ENCODE measurements at regions not wholly inside any gene's neighbourhood (a gene's known extent, or its start where the extent isn't known, plus 50 kb on each side); places are given as distances from the start of the nearest gene placed in this dataset.
"Not testable (repeated sequence)": the region's sequence is repeated elsewhere in the genome, so short reads cannot be mapped to it uniquely, and the experiment has no call there.

DNA sequence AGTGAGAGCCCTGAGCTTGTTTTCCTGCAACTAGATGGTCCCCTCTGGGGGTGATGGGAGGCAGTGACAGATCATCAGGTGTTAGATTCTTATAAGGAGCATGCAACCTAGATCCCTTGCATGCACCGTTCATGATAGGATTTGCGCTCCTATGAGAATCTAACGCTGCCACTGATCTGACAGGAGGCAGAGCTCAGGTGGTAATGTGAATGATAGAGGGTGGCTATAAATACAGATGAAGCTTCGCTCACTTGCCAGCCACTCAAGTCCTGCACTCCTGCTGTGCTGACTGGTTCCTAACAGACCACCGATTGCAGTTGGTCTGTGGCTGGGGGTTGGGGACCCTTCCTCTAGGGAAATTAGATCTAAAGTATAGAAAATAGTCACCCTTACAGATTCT lies 290.6 kb upstream of the ADCY2 start:
- no peak for DNase-seq

DNA sequence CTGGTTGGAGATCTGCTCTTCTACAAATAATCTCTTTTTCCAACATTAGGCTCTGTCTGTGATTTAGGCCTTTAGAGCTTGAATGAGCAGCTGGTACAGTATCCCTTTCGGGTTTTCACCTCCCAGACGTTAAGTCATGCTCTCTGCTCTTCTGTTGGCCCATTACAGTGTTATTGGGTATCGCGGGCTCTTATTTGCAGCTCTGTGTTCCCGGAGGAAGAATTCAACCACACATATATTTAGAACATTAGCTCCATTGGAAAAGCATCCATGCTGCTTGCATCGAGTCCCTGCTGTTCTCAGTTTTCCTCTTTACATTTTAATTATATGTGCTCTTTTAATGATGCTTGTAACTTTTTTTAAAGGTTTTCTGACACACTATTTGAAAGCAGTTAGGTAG lies 278.0 kb upstream of the ADCY2 start:
- no peak for DNase-seq

DNA sequence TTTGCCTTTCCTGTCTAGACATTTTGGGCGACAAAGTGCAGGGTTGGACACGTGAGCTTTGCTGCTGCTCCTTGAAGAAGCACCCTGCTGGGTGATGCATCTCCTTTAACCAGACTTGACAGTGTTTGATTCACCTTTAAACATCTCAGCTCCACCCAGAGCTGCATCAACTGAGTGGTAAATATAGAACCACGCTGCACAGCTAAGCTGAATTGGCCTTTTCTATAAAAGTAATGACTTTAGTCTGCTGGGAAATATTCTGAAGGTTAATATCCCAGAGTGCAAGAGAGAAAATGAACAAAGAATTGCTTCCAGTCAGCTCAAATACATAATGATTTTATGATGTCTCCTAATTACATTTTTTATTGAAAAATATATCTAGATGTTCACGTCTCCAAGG lies 264.3 kb upstream of the ADCY2 start:
- DNase-seq, result no peak

DNA sequence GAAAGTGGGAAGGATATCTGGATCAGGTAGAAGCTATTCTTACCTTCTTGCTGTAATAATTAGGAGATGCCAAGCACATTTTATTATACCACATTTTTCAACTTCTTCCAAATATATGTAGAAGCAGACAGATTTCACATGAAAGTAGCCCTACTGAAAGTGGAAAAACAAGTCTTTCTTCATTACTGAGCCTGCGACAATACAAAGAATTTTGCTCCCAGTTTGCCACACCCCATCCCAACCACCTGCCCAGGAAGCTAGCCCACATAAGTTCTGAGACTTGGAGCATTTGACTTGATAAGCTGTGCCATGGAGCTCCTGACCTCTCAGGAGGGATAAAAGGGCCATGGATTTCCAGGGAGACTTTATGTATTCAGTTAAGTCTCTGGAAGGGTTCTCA lies 249.1 kb upstream of the ADCY2 start:
- DNase-seq, result no peak

DNA sequence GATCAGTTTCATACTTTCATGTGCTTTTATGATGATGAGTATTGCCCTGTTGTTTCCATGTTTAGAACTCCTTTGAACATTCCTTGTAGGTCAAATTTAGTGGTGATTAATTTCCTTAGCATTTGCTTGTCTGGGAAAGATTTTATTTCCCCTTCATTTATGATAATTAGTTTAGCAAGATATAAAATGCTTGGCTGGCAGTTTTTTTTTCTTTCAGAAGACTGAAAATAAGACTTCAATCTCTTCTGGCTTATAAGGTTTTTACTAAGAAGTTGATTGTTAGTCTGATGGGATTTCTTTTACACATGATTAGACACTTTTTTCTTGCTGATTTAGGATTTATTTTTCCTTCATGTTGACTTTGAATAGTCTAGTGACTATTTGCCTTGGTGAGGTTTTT lies 238.9 kb upstream of the ADCY2 start:
- DNase-seq, result no peak

DNA sequence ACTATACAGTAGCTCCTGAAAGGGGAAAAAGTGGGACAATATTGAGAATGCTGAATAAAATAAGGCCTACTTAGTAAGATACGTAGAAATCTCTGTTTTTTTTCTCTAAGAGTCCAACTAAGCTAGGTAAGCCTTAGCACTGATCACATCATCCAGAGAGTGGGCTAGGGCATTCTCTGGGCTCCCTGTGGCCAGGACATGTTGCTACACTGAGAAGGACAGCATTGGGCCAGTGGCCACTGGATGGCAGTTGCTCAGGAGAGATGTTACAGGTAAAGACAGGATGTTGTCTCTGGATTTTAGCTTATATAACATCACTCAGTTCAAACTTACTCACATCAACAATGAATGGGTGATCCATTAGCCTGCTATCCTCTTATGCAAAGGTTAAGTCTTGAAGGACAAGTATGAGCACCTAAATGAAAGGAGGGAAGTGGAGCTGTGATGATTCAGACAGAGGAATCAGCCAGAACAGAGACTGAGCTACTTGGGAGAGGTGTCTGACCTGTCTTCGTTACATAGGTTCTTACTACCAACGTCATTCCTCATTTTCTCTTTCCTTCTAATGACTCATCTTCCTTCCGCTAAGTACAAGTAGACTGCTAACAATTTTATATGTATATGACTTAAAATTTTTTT lies 226.6 kb upstream of the ADCY2 start:
- DNase-seq, result no peak

DNA sequence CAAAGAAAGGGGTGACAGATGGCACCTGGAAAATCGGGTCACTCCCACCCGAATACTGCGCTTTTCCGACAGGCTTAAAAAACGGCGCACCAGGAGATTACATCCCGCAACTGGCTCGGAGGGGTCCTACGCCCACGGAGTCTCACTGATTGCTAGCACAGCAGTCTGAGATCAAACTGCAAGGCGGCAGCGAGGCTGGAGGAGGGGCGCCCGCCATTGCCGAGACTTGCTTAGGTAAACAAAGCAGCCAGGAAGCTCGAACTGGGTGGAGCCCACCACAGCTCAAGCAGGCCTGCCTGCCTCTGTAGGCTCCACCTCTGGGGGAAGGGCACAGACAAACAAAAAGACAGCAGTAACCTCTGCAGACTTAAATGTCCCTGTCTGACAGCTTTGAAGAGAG lies 225.2 kb upstream of the ADCY2 start:
- not testable (repeated sequence) for DNase-seq

DNA sequence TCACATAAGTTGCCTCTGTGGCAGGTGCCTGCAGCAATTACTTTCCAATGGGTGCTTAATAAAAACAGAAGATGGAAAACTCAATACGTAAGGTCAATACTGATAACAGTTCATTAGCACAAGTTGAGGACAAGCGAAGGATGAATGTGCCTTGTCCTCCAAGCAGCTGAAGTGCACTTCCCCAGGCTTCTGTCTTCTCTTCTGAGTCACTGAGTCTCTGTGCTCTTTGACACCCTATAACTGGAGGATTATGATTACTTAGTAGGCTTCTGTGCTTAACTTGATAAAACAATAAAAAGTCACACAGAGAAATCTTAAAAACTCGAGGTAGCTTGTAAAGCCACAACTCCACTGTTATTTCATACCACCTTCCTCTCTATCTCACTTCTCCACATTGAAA lies 216.6 kb upstream of the ADCY2 start:
- no peak for DNase-seq

DNA sequence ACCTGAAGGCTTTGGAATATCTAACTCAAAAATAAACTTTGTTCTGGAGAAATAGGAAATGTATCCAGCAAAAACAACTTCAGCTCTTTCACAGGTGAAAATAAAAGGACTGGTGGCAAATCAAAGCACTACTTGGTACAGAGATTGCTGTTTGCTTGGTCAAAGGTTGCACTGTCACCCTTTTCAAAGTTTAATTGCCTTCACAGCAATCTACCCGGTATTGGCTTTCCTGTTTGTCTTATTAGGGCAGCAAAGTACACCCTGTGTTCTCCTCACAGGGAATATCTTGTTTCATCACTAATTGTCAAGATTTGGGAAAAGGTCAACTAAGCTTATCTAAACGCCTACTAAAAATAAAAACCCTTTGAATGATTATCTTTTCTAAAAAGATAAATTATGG lies 214.1 kb upstream of the ADCY2 start:
- no peak for DNase-seq

DNA sequence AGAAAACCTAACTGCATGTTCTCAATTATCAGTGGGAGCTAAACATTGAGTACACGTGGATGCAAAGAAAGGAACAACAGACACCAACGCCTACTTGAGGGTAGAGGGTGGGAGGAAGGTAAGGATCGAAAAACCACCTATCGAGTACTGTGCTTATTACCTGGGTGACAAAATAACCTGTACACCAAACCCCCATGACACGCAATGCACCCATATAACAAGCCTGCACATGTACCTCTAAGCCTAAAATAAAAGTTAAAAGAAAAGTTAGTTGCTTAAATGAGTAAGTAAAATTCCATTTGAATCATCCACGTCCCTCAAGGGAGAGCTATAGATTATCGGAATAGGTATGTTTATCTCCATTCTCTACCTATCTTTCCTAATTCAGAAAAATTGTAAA lies 210.2 kb upstream of the ADCY2 start:
- no peak for DNase-seq

DNA sequence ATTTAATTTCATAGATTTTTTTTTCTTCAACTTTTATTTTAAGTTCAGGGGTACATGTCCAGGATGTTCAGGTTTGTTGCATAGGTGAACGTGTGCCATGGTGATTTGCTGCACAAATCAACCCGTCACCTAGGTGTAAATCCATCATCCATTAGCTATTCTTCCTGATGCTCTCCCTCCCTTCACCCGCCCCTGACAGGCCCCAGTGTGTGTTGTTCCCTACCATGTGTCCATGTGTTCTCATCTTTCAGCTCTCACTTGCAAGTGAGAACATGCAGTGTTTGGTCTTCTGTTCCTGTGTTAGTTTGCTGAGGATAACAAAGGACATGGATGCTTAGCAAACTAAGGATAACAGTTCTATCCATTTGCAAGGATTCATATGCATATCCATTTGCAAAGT lies 209.1 kb upstream of the ADCY2 start:
- DNase-seq, result no peak

DNA sequence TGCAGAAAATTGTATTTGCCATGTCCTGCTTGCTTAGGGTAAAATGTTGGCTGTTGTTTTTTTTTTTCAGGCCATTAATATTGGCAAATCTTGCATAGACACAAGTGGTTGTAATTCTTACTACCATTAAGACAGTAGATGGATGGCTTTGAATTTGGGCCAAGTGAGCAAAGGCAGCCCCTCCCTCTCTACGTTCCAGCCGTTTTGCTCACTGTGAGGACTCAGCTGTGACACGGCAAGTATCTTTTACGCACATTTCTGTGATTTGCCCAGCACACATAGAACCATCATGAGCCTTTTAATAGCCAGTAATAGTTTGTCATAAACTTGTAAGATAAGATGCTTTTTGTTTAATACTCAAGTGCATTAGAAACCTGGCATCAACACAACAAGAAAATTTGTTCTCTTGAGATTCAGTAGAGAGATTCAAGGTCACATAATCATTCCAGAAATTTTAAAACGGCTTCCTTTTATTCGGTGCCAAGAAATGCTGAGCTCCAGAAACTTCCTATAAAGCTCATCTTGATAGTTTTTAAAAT lies 205.2 kb upstream of the ADCY2 start:
- DNase-seq, result no peak

DNA sequence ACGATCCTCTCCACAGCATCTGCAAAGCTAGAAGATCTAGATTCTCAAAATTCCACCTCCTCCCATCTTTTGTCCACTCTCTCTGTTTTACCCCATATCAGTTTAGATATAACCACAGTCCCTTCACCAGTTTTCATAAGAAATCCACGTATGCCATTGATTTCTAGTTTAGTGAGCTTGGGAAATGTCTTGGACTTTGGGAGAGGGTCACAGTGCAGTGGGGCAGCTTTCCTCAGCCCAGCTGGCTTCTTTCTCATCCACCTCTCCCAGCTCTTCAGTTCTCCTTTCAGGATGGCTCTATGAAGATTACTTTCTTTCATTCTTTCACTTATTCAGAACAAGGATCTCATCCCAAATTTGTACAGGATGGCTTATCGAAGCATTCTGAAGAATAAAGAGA lies 203.9 kb upstream of the ADCY2 start:
- DNase-seq, result no peak

DNA sequence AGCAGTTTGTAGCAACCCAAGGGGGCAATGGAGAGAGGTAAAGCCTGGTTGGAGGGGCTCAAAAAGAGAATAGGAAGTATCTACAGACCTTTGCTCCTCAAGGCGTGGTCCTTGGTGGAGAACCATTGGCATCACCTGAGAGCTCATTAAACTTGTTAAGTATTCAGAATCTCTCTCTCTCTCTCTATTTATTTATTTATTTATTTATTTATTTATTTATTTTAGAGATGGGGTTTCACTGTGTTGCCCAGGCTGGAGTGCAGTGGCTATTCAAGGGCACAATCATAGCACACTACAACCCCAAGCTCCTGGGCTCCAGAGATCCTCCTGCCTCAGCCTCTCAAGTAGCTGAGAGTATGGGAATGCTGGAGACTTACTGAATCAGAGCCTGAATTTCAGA lies 193.1 kb upstream of the ADCY2 start:
- no peak for DNase-seq

DNA sequence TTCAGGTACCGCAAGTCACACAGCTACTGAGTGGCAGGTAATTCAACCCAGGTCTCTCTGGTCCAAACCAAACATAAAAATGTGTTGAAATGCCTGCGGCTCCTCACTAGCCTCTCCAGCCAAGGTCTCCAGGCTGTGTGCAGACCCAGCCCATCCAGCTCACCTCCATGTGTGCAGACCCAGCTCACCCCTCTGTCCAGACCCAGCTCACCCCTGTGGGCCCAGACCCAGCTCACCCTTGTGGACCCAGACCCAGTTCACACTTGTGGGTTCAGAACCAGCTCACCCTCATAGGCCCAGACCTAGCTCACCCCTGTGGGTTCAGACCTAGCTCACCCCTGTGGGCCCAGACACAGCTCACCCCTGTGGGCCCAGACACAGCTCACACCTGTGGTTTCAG lies 188.0 kb upstream of the ADCY2 start:
- no peak for DNase-seq

DNA sequence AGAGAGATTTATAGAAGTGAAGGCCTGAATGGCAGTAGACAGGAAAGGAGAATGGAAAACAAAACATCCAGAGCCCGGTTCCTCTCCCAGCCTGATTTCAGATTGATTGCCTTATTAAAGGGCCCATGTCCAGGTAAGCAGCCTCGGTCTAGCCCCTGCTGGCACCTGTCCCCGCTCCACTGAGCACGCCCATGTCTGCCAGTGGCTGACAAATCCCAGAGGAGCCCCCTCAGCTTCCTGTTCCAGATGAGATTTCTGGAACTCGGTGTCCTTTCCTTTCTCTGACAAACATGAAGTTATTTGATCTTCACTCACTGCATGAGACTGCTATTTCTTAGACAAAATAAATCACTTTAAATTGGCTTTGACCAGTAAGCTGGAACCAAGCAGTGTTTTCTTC lies 187.0 kb upstream of the ADCY2 start:
- no peak for DNase-seq

DNA sequence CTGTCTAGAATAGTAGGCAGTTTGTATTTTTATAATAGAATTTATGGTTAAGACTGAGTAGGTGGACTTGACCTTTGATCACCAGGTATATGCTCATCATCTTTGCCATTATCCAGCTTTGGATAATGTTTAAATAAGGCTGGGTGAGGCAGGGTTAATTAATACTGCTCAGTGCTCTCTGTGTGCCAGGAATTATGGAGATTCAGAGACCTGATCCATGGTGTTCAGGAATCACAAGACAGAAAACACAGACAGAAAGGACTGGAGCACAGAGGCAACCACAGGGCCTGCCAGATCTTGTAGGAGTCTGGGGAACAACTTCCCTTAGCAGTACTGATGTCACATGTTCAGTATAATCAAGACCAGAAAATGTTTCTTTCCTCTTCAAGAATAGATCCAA lies 186.3 kb upstream of the ADCY2 start:
- DNase-seq, result no peak

DNA sequence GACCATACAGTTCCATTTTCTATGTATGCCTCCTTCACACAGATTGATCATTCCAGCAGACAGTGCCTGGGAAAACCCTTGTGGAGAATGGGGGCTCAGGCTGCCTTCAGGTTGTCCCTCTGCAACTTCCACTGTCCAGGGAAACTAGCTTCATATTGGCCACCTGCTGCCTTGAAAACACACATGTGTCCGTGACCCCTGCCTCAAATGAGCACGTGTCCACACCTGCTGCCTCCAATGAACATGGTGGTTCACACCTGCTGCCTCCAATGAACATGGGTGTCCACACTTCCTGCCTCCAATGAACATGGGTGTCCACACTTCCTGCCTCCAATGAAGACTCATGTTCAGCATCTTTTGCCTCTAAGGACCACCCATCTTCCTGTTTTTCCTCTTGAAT lies 185.4 kb upstream of the ADCY2 start:
- DNase-seq, result no peak

DNA sequence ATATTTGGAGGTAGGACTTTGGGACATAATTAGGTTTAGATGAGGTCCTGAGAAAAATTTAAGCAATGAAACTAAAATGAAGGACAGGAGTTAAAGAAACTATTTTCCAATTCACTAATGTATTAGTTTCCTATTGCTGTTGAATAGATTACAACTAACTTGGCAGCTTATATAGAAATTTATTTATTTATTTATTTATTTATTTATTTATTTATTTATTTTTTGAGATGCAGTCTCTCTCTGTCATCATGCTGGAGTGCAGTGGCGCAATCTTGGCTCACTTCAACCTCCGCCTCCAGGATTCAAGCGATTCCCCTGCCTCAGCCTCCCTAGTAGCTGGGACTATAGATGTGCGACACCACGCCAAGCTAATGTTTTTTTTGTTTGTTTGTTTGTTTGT lies 182.4 kb upstream of the ADCY2 start:
- DNase-seq, result no peak

DNA sequence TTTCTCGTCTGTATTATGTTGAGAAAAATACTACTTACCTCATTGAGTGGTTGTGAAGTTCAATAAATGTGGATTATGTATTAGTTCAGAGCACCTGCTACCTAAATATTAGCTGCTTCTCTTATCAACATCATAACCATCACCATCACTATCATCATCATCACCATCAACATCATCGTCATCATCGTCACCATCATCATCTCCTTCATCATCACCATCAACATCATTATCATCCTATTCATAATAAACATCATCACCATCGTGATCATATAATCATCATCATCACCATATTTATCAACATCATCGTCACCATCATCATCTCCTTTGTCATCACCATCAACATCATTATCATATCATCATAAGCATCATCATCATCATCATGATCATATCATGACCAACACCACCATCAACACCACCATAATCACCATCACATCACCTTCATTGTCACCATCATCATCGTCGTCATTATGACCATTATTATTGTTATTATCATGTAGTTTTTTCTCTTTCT lies 181.0 kb upstream of the ADCY2 start:
- DNase-seq, result no peak

DNA sequence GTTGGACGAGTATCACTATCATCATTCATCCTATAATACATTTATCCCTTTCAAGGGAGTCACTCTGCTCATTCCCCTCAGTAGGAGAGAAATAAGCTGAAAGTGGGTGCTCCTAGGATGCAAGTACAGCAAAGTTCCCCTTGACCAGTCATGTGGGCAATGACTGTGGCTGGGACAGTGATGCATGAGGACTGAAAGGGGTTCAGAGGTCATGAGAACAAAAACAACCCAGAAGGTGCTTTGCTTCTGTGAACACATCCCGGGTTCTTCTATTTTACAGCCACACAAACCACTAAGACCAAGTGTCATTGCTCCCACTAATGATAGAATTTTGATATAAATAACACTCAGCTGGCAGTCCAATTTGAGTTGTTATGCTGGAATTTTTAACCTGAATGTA lies 177.8 kb upstream of the ADCY2 start:
- DNase-seq, result no peak

DNA sequence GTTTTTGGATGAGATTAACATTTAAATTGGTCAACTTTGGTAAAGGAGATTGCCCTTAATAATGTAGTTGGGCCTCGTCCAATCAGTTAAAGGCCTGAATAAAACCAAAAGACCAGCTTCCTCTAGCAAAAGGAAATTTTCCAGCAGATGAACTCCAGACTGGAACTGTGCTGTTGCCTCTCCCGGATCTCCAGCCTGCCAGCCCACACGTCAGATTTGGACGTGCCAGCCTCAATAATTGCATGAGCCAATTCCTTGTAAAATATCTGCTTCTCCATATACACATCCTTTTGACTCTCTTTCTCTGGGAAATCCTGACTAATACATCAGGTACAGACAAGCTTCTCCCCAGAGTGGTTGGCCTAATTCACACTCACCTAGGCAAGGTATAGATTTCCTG lies 175.8 kb upstream of the ADCY2 start:
- DNase-seq, result no peak

DNA sequence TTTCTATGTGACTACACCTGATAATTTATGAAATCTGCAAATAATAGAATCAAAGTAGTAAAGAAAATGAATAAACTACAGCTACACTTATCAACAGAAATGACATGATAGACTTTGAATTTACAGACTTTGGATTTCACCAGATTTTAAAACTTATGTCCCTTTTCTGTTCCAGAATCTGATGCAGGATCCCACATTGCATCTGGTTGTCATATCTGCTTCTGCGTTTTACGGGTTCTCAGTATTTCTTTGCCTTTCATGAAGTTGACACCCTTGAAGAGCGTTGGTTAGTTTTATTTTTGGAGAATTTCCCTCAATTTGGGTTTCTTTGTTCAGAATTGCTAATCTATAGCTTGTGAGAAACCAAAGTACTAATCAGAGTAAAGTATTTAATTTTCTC lies 174.9 kb upstream of the ADCY2 start:
- DNase-seq, result no peak

DNA sequence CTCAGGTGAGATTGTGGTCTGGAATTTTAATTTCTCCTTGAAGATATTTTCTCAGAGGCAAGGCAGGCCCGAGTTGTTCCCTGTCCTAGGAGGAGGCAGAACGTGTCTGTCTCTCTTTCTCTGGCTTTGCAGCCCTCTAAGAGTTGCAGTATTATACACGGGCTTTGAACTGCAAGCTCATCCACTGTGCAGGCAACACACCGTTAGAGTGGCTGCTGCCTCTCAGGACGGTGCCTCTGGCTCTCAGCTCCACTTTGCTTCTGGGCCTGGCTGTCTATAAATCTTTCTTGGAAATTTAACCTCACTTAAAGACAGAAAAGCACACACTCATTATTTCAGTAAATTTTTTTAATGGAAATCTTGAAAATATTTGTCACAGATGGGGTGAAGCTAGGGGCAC lies 170.1 kb upstream of the ADCY2 start:
- DNase-seq, result no peak

DNA sequence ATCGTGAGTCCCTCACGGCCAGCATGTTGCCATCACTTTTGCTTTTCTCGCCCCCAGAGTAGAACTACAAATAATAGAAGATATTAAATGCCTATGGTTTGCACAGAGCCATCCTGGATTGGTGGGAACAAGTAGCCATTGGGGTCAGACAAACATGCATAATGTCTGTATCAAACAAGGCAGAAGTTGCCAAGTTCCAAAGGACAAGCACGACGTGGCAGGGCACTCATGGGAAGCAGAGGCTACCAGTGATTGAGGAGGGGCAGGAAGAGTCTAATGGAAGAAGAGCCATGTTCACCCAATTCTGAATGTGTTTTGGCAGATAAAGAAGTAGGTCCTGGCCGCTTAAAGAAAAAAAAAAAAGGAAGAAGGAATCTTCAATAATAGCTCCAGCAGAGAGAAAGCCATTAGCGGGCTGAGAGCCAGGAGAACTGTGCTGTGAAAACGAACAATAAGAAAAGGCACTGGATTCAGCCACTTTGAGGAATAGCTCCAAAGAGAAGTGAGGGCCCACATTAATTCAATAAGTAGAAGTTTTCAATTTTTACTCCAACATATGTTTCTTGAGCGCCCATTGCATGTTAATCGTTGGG lies 153.7 kb upstream of the ADCY2 start:
- DNase-seq, result no peak
